ENCODE measurements at regions not wholly inside any gene's neighbourhood (a gene's known extent, or its start where the extent isn't known, plus 50 kb on each side); places are given as distances from the start of the nearest gene placed in this dataset.

DNA sequence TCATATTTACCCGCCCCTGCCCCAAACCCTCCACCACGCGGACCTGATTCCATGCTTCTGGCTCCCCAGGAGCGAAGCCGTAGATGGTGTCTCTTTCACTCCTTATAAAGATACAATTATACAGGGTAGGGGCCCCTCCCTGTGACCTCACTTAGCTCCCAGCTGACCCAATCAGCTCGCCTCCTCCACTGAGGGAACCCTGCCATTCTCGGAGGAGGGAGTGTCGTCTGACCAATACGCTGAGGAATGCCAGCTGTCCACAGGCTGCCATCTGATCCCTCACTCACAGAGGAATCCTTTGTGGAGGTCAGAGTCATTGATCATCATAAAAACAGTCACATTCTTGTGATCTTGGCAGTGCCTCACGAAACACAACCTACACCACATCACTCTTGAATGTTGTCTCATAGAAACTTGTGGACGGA is 67.5 kb upstream of the INSIG1 start:
- TF ChIP-seq, protein P1, sequence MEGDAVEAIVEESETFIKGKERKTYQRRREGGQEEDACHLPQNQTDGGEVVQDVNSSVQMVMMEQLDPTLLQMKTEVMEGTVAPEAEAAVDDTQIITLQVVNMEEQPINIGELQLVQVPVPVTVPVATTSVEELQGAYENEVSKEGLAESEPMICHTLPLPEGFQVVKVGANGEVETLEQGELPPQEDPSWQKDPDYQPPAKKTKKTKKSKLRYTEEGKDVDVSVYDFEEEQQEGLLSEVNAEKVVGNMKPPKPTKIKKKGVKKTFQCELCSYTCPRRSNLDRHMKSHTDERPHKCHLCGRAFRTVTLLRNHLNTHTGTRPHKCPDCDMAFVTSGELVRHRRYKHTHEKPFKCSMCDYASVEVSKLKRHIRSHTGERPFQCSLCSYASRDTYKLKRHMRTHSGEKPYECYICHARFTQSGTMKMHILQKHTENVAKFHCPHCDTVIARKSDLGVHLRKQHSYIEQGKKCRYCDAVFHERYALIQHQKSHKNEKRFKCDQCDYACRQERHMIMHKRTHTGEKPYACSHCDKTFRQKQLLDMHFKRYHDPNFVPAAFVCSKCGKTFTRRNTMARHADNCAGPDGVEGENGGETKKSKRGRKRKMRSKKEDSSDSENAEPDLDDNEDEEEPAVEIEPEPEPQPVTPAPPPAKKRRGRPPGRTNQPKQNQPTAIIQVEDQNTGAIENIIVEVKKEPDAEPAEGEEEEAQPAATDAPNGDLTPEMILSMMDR (IDR thresholded peaks at IDR 0.05) = no peak
- TF ChIP-seq EZH2 (IDR thresholded peaks at IDR 0.05) = no peak
- TF ChIP-seq EZH2phosphoT487 (IDR thresholded peaks at IDR 0.05) = no peak

Data from neural progenitor cell (in vitro differentiated cells).